Loucy (cell line): ENCODE measurements at regions not wholly inside any gene's neighbourhood (a gene's known extent, or its start where the extent isn't known, plus 50 kb on each side); places are given as distances from the start of the nearest gene placed in this dataset.

Experiments used
- EZH2phosphoT487 ChIP-seq: fragments of 200-600 bp; IDR thresholded peaks from 2 replicates; pipeline ENCODE4 v1.6.1; 2018; ENCODE audit warnings: antibody characterized with exemption, mild to moderate bottlenecking, moderate library complexity, borderline replicate concordance
- TF ChIP-seq, protein P1 (sequence below): fragments of 200-600 bp; sonication (generic); conservative IDR thresholded peaks from 2 replicates; pipeline ENCODE4 v1.5.1; 2014; ENCODE audit warnings: mild to moderate bottlenecking, antibody characterized with exemption, low read length

DNA sequence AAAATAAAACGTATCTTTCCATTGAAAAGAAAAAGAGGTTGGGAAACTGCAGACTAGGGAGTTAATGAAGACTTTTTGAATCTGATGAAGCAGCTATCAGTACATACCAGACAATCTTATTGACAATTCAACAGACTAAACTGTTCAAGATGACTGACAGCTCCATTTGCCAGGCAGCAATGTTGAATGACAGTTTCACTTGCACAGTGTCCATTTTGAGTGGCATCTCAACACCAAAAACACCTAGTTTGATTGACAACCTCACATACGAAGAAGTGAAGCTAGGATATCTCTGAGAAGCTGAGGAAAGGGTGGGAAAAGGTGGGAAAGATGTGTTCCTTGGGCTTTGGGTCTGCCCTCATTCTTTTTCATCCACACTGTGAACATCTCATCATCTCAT, 315.0 kb upstream of the SYT4 start:
- TF ChIP-seq EZH2phosphoT487: no peak
- TF ChIP-seq, protein P1, sequence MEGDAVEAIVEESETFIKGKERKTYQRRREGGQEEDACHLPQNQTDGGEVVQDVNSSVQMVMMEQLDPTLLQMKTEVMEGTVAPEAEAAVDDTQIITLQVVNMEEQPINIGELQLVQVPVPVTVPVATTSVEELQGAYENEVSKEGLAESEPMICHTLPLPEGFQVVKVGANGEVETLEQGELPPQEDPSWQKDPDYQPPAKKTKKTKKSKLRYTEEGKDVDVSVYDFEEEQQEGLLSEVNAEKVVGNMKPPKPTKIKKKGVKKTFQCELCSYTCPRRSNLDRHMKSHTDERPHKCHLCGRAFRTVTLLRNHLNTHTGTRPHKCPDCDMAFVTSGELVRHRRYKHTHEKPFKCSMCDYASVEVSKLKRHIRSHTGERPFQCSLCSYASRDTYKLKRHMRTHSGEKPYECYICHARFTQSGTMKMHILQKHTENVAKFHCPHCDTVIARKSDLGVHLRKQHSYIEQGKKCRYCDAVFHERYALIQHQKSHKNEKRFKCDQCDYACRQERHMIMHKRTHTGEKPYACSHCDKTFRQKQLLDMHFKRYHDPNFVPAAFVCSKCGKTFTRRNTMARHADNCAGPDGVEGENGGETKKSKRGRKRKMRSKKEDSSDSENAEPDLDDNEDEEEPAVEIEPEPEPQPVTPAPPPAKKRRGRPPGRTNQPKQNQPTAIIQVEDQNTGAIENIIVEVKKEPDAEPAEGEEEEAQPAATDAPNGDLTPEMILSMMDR: no peak
